MCF 10A (cell line): ENCODE measurements at regions not wholly inside any gene's neighbourhood (a gene's known extent, or its start where the extent isn't known, plus 50 kb on each side); places are given as distances from the start of the nearest gene placed in this dataset.

Experiments
- BruUV-seq: library from RNA; stranded (reverse); fragments of 400-500 nt; replicated peaks from 2 replicates; lab custom pipeline; 2021; lab: Mats Ljungman, UMichigan
- CTCF ChIA-PET: fragments of 300-600 bp; sonication (Branson Sonifier 250); formaldehyde crosslinking; extraction: SDS; loops from one replicate; lab custom pipeline; 2021; ENCODE audit warnings: antibody characterized with exemption, inconsistent platforms; lab: Yijun Ruan, JAX
- POLR2A ChIA-PET: fragments of 300-600, 350-650 bp; sonication (Branson Sonifier 250); formaldehyde crosslinking; extraction: SDS; loops from one replicate; lab custom pipeline; 2020; ENCODE audit warnings: antibody characterized with exemption, inconsistent platforms; lab: Yijun Ruan, JAX
- DNase-seq: peaks from one replicate; pipeline ENCODE4 v3.0.0-alpha.2; 2018; ENCODE audit not compliant: unreplicated experiment
- H3K27ac Mint-ChIP-seq: one replicate; pipeline ENCODE4 v1.8.0; 2022; ENCODE audit warnings: mild to moderate bottlenecking, low read depth, mixed read lengths; ENCODE audit not compliant: unreplicated experiment
- H3K27me3 Mint-ChIP-seq: one replicate; pipeline ENCODE4 v1.8.0; 2022; ENCODE audit warnings: mixed read lengths; ENCODE audit not compliant: insufficient read depth, unreplicated experiment
- H3K36me3 Mint-ChIP-seq: one replicate; pipeline ENCODE4 v1.8.0; 2022; ENCODE audit warnings: mild to moderate bottlenecking, moderate library complexity, mixed read lengths; ENCODE audit not compliant: insufficient read depth, unreplicated experiment
- H3K4me1 Mint-ChIP-seq: one replicate; pipeline ENCODE4 v1.8.0; 2022; ENCODE audit warnings: mixed read lengths; ENCODE audit not compliant: insufficient read depth, unreplicated experiment
- H3K4me3 Mint-ChIP-seq: one replicate; pipeline ENCODE4 v1.8.0; 2022; ENCODE audit warnings: mild to moderate bottlenecking, moderate library complexity, mixed read lengths; ENCODE audit not compliant: unreplicated experiment
- H3K9me3 Mint-ChIP-seq: one replicate; pipeline ENCODE4 v1.8.0; 2022; ENCODE audit warnings: mixed read lengths; ENCODE audit not compliant: unreplicated experiment
- intact Hi-C: fragments of 100-400 bp; cut with micrococcal nuclease; formaldehyde crosslinking; loops from 2 replicates; pipeline ENCODE4 v1.14.1; 2022
- TF ChIP-seq, protein P1 (sequence below): fragments of 200-600 bp; IDR thresholded peaks from one replicate; pipeline ENCODE4 v1.8.0; 2022; ENCODE audit warnings: antibody characterized with exemption, mild to moderate bottlenecking; ENCODE audit not compliant: unreplicated experiment

DNA sequence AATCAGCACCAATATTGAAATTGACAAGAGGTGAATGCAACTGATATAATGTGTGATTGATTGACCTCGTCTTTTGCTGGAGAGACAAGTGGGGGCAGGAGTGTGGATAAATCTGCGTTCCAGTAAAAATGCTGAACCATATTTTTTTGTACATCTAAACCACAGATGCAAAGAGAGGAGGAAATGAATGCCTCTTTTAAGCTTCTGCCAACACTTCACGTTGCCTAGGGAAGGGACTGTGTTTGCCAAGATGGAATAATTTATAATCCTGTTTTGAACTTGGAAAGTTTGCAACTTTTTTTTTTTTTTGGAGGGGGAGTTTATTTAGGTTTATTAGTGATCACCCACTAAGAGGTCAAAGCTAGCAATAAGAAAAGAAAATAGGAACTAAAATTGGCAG, 288.2 kb upstream of the EEF2KMT start:
- intact Hi-C loops: no loop called here
- Mint-ChIP-seq H3K4me1 (no peaks in the 10 kb centered on the region), H3K36me3 (no peaks in the 10 kb centered on the region), H3K27ac (no peak overlapping the region), H3K27me3 (no peaks in the 10 kb centered on the region), H3K4me3 (no peak overlapping the region), H3K9me3 (peaks cover 29% of the 10 kb centered on the region)
- no TSS peak for BruUV-seq
- TF ChIP-seq, protein P1, sequence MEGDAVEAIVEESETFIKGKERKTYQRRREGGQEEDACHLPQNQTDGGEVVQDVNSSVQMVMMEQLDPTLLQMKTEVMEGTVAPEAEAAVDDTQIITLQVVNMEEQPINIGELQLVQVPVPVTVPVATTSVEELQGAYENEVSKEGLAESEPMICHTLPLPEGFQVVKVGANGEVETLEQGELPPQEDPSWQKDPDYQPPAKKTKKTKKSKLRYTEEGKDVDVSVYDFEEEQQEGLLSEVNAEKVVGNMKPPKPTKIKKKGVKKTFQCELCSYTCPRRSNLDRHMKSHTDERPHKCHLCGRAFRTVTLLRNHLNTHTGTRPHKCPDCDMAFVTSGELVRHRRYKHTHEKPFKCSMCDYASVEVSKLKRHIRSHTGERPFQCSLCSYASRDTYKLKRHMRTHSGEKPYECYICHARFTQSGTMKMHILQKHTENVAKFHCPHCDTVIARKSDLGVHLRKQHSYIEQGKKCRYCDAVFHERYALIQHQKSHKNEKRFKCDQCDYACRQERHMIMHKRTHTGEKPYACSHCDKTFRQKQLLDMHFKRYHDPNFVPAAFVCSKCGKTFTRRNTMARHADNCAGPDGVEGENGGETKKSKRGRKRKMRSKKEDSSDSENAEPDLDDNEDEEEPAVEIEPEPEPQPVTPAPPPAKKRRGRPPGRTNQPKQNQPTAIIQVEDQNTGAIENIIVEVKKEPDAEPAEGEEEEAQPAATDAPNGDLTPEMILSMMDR: no peak
- no peak for DNase-seq
- ChIA-PET CTCF (no interaction called here), POLR2A (no interaction called here)

DNA sequence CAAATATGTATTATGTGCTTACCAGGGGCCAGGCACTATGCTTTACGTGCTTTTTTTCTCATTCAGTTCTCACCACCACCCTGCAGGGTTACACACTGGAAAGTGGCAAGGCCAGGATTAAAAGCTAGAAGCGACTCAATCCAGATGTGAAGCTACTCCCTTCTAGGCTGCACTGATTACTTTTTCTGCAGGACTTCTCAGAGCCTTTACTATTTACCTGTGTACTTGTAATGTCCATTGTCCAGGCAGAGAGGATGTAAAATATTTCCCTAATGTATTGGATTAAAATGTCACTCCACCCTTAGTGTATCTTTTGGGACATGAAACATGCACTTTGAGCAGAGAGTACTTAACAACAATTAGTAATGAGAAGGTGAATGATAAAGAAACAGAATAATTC, 287.5 kb upstream of the EEF2KMT start:
- BruUV-seq: no TSS peak
- Mint-ChIP-seq H3K4me1 (no peaks in the 10 kb centered on the region), H3K4me3 (no peak overlapping the region), H3K36me3 (no peaks in the 10 kb centered on the region), H3K9me3 (peaks cover 29% of the 10 kb centered on the region), H3K27ac (no peak overlapping the region), H3K27me3 (no peaks in the 10 kb centered on the region)
- intact Hi-C loops: no loop called here
- TF ChIP-seq, protein P1: no peak
- DNase-seq: no peak
- ChIA-PET CTCF (no interaction called here), POLR2A (no interaction called here)

DNA sequence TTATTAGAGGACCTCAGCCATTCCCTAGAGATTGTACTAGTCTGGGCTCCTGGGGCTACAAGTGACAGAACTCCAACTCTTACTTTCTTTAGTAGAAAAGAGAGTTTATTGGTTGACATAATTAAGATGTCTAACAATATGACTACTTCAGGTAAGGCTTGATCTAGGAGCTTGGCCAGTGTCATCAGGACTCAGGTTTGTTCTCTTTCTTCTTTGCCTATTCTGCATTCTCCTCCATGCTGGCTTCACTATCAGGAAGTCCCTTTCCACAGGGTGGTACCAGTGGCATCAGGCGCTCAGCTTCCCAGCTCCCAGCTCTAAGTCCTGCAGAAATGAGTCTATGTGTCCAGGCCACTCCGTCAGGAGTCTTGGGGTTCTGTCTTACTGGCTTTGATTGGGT, 286.1 kb upstream of the EEF2KMT start:
- ChIA-PET POLR2A (no interaction called here), CTCF (no interaction called here)
- Mint-ChIP-seq H3K4me3 (no peak overlapping the region), H3K9me3 (peaks cover 29% of the 10 kb centered on the region), H3K4me1 (no peaks in the 10 kb centered on the region), H3K27ac (no peak overlapping the region), H3K27me3 (no peaks in the 10 kb centered on the region), H3K36me3 (no peaks in the 10 kb centered on the region)
- BruUV-seq: no TSS peak
- TF ChIP-seq, protein P1: no peak
- intact Hi-C loops: no loop called here
- no peak for DNase-seq

DNA sequence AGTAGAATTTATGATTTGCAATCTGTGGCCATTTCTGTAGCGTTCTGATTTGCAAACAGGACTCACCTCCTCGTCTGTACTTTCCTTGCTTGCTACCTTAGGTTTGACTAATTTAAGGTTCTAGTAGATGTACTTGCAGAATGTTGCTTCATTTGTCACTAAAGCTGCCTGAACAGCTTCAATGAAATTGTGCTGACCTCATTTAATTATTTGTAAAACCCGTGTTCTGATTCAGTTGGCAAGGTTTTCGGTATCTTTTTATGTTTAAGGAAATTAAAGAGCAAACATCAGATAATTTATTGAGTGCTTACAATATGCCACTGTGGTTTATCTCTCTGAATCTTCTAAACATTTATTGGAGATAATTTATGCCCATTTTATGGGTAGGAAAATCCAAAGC, 284.9 kb upstream of the EEF2KMT start:
- CTCF ChIA-PET: no interaction called here
- TF ChIP-seq, protein P1: no peak
- intact Hi-C loops: no loop called here
- Mint-ChIP-seq H3K4me3 (no peak overlapping the region), H3K4me1 (no peaks in the 10 kb centered on the region), H3K27ac (no peak overlapping the region), H3K36me3 (peaks cover 7% of the 10 kb centered on the region), H3K9me3 (peaks cover 31% of the 10 kb centered on the region), H3K27me3 (no peaks in the 10 kb centered on the region)
- DNase-seq: no peak
- POLR2A ChIA-PET: no interaction called here
- no TSS peak for BruUV-seq
